HFF-Myc (cell line): ENCODE measurements at regions not wholly inside any gene's neighbourhood (a gene's known extent, or its start where the extent isn't known, plus 50 kb on each side); places are given as distances from the start of the nearest gene placed in this dataset.

Source experiments
- DNase-seq: peaks from one replicate; pipeline ENCODE4 v3.0.0-alpha.2; 2011; ENCODE audit warnings: low read depth; ENCODE audit errors: extremely low read depth
- H3K4me3 ChIP-seq: replicated peaks from 2 replicates; pipeline ENCODE4 v1.5.1; 2011; ENCODE audit warnings: low read depth, mild to moderate bottlenecking, control low read depth, low read length
- TF ChIP-seq, protein P1 (sequence below): IDR thresholded peaks from 2 replicates; pipeline ENCODE4 v1.5.1; 2012; ENCODE audit warnings: mild to moderate bottlenecking, low read depth, low read length, control low read depth; ENCODE audit errors: missing control alignments

DNA sequence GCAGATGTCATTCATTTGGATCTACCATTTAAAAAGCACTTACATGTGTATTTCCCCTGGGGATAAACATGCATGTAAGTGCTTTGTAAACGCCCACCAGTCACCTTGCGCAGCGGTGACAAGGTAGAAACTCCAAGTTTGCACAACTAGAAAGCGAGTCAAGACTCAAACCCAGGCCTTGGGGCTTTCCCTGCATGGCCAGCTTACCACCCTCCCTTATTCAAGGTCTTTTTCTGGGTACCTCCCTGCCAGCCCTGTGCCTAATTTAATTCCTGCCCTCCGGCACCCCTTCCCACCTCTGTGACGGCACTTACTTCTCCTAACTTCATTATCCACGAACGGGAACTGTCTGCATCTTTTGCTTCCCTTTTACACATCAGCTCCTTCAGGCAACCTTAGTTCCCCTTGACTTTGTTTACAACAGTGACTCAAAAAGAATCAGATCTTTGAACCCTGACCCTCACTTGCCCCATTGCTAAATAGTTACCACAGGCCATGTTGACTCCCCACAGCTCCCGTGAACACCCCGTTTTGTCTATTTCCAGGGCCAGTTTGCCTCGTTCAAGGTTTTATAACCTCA, 138.3 kb upstream of the ETS2 start:
- TF ChIP-seq, protein P1, sequence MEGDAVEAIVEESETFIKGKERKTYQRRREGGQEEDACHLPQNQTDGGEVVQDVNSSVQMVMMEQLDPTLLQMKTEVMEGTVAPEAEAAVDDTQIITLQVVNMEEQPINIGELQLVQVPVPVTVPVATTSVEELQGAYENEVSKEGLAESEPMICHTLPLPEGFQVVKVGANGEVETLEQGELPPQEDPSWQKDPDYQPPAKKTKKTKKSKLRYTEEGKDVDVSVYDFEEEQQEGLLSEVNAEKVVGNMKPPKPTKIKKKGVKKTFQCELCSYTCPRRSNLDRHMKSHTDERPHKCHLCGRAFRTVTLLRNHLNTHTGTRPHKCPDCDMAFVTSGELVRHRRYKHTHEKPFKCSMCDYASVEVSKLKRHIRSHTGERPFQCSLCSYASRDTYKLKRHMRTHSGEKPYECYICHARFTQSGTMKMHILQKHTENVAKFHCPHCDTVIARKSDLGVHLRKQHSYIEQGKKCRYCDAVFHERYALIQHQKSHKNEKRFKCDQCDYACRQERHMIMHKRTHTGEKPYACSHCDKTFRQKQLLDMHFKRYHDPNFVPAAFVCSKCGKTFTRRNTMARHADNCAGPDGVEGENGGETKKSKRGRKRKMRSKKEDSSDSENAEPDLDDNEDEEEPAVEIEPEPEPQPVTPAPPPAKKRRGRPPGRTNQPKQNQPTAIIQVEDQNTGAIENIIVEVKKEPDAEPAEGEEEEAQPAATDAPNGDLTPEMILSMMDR: no peak
- no peak overlapping the region for H3K4me3 ChIP-seq
- no peak for DNase-seq

DNA sequence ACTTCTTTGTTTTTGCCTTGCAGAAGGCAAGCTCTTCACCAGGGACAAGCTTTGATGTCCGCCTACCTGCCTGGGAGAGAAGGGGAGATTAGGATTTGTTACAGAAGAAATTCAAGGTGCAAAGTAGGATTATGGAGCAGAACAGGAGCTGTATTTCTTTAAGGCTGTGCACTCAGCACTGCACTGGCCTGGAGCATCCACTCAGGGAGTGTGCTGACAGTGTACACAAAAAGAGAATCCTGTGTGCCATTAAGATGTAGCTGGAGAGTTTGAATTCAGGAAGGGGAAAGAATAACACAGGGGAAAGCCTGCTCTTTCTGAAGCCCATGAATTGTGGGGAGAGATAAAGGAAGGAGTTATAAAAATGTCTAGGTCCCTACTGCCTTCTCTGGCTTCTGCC, 137.7 kb upstream of the ETS2 start:
- H3K4me3 ChIP-seq: no peak overlapping the region
- no peak for DNase-seq
- TF ChIP-seq, protein P1: no peak

- no peak for DNase-seq
- TF ChIP-seq, protein P1: no peak
- H3K4me3 ChIP-seq: no peak overlapping the region
Observed at GRCh38 chr21:38668541-38668940, 137.2 kb upstream of the ETS2 start.

GRCh38 chr21:38669186-38669585, 136.5 kb upstream of the ETS2 start:
- H3K4me3 ChIP-seq: no peak overlapping the region
- DNase-seq: no peak

DNA sequence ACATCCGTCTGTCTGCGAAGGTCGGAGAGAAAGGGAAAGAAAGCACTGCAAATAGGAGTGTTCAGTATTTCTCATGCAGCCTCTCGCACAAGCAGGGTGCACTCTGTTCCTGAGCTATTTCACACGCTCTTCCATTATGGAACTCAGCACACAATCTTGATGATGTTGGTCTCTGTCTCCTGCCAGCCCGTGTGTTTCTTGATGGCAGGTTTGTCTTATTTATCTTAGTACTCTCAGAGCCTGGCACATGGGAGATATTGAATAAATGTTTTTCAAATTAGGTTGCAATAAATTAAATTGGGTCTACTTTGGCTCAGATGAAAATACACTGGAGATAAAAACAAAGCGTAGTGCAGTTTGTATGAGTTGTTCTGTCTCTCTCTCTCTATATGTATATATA, 134.9 kb upstream of the ETS2 start:
- TF ChIP-seq, protein P1: no peak
- H3K4me3 ChIP-seq: no peak overlapping the region
- DNase-seq: no peak

More at GRCh38 chr21:38669186-38669585, 136.5 kb upstream of the ETS2 start:
- TF ChIP-seq, protein P1: peak; percentile 47

GRCh38 chr21:38671773-38672172, 134.0 kb upstream of the ETS2 start:
- TF ChIP-seq, protein P1: no peak
- no peak for DNase-seq
- H3K4me3 ChIP-seq: no peak overlapping the region
